GM12801 (cell line): ENCODE measurements at regions not wholly inside any gene's neighbourhood (a gene's known extent, or its start where the extent isn't known, plus 50 kb on each side); places are given as distances from the start of the nearest gene placed in this dataset.

ENCODE experiments used
- CTCF ChIP-seq: IDR thresholded peaks from one replicate; pipeline ENCODE4 v1.5.1; 2011; ENCODE audit warnings: control low read depth; ENCODE audit not compliant: insufficient read length; ENCODE audit errors: extremely low read depth

DNA sequence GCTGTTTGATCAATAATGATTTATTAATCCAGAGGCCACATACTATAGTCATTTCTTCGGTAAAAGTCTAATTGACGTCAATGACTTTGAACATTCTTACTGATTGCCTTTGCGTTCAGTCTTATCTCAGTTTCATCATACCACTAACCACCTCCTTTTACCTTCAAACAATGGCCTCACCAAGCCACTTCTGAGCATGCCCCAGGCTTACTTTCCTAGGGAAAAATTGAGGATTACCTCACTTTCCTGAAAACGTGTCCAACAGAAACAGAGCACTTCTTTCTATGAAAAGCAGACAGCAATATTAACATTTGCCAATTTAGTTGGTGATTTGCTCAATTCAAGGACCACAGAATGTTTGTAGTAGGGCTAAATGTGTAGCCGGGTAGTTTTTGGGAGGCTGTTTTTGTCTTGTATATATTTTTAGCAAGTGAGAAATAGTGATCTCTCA lies 157.6 kb downstream of the KLF5 start:
- TF ChIP-seq CTCF: no peak

- no peak for TF ChIP-seq CTCF
Observed at GRCh38 chr13:73215823-73216222, 157.0 kb downstream of the KLF5 start.

- no peak for TF ChIP-seq CTCF
Observed at GRCh38 chr13:73212482-73212881, 153.7 kb downstream of the KLF5 start.

- TF ChIP-seq CTCF: no peak
Observed at GRCh38 chr13:73210218-73210883, 151.5 kb downstream of the KLF5 start.

GRCh38 chr13:73204952-73205351 lies 146.1 kb downstream of the KLF5 start:
- TF ChIP-seq CTCF: no peak

DNA sequence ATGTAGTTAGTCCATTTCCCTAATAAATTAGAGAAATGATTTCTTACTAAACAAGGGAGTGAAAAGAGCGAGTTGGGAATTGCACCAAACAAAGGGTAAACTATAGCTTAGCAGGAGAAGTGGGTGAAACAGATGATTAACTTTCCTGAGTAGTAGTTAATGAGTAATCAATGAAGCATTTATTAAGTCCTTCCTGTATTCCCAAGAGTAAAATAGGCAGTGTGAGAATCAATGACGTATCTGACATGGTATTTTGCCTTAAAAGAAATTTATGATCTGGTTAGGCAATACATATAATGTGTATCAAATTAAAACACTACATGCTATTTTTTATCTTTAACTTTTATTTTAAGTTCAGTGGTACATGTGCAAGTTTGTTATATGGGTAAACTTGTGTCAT lies 142.8 kb downstream of the KLF5 start:
- TF ChIP-seq CTCF: no peak

DNA sequence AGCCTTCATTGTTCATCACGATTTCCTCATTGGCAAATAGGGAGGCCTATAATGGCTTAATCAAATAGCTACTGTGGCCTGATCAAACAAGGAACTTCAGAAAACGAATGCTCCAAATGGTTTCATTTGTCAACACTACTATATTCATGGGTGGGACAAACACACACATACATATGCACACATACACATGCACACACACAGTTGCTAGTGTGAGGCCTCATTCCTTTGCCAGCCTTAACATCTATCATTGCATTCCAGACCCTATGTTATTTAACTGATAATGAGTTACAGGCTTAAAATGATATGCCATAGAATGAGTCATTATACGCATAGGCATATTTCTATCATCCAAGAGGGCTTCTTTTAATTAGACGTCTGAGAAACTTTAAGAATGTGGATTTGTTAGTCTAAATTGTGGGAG lies 140.2 kb downstream of the KLF5 start:
- no peak for TF ChIP-seq CTCF
